T-helper 17 cell (primary cell): ENCODE measurements at regions not wholly inside any gene's neighbourhood (a gene's known extent, or its start where the extent isn't known, plus 50 kb on each side); places are given as distances from the start of the nearest gene placed in this dataset.
"Not testable (repeated sequence)": the region's sequence is repeated elsewhere in the genome, so short reads cannot be mapped to it uniquely, and the experiment has no call there.

Source experiments
- ATAC-seq: fragments of 150-1000 bp; cut with Tn5 transposase; 2 replicates; pipeline ENCODE4 v1.10.0; 2021; ENCODE audit warnings: mild to moderate bottlenecking, moderate library complexity
- DNase-seq, 3 donors: peaks; one replicate each; pipeline versions ENCODE4 v3.0.0 to v3.0.0-alpha.2; 2020 to 2021
- H3K9me3 ChIP-seq: one replicate; pipeline ENCODE4 v1.7.0; 2013; ENCODE audit warnings: low read length, mild to moderate bottlenecking; ENCODE audit not compliant: control insufficient read depth, poor library complexity, severe bottlenecking
- H3K27ac Mint-ChIP-seq: one replicate; pipeline ENCODE4 v1.8.0; 2022; ENCODE audit warnings: mild to moderate bottlenecking, moderate library complexity, mixed read lengths
- H3K27me3 Mint-ChIP-seq: one replicate; pipeline ENCODE4 v1.8.0; 2022; ENCODE audit warnings: mixed read lengths
- H3K36me3 Mint-ChIP-seq: one replicate; pipeline ENCODE4 v1.8.0; 2022; ENCODE audit warnings: low read depth, mixed read lengths
- H3K4me1 Mint-ChIP-seq: one replicate; pipeline ENCODE4 v1.8.0; 2022; ENCODE audit warnings: mild to moderate bottlenecking, mixed read lengths
- H3K4me3 Mint-ChIP-seq: one replicate; pipeline ENCODE4 v1.8.0; 2022; ENCODE audit warnings: mild to moderate bottlenecking, moderate library complexity, mixed read lengths

DNA sequence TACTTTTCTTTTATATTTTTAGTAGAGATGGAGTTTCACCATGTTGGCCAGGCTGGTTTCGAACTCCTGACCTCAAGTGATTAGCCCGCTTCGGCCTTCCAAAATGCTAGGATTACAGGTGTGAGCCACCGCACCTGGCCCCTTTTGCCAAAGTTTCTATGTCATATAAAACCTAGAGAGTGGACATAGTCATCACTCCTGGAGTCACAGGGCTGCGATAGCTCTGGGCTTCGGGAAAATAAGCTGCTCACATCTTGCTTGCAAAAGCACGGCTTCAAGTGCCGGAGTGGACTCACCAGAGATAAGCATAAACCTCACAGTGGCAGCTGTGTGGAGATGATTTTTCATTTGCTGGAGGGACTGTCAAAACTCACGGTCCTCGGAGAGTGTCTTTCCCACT is 171.2 kb downstream of the TEX29 start:
- H3K4me3 Mint-ChIP-seq: no peak overlapping the region
- H3K4me1 Mint-ChIP-seq: no peaks in the 10 kb centered on the region
- H3K27ac Mint-ChIP-seq: no peak overlapping the region
- H3K27me3 Mint-ChIP-seq: peaks cover 11% of the 10 kb centered on the region
- ATAC-seq (no peak), DNase-seq (no peak)
- H3K9me3 ChIP-seq: no peaks in the 10 kb centered on the region
- no peaks in the 10 kb centered on the region for H3K36me3 Mint-ChIP-seq

DNA sequence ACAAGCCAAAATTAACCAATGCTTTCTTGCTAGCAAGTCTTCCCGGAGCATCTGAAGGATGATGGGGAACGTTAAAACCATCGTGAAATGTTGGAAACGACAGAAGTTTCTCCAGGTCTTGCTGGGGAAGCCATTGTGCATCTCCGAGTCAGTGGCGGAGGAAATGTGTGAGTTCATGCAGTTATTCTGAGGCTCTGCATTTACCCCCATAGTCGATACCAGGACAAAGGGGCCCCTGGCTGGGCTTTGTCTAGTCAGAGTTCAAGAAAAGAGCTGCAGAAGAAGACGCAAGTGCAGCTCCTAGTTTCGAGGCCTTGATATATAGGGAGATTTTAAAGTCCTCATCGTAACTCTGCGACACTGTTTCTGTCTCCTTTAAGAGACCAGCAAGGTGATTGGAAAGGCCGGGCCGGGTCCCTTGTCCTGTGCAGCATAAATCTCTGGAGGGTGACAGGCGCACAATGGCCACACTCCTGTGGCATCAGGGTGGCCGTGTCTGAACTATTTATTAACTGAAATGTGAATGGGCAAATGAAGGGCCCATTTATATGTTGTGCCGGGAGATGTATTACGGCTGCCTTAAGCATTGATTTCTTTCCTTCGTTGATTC is 172.0 kb downstream of the TEX29 start:
- H3K4me3 Mint-ChIP-seq: no peak overlapping the region
- no peaks in the 10 kb centered on the region for H3K4me1 Mint-ChIP-seq
- ATAC-seq: no peak

DNA sequence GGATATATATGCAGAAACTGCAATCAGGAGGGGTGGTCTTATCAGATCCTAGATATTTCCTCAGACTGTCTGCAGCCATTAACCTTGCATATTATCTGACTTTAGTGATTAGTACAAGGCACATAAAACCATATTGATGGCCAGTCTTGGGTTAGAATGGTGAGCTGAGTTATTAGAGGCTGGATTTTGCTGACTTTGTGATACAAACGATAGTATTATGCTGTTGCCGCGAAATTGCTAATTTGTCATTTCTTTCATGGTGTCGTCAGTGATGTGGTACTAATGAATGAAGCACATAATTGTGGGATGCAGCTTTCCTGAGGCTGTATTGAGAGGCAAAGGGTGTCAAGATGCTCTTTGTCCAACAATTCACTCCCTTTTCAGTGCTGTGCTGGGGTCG is 172.5 kb downstream of the TEX29 start:
- H3K4me1 Mint-ChIP-seq: no peaks in the 10 kb centered on the region
- ATAC-seq: no peak
- H3K27ac Mint-ChIP-seq: no peak overlapping the region
- no peaks in the 10 kb centered on the region for H3K9me3 ChIP-seq
- no peak overlapping the region for H3K4me3 Mint-ChIP-seq
- peaks cover 11% of the 10 kb centered on the region for H3K27me3 Mint-ChIP-seq
- H3K36me3 Mint-ChIP-seq: no peaks in the 10 kb centered on the region
- no peak for DNase-seq

More for the DNA sequence above, 172.0 kb downstream of the TEX29 start:
- no peaks in the 10 kb centered on the region for H3K9me3 ChIP-seq
- Mint-ChIP-seq H3K27ac (no peak overlapping the region), H3K36me3 (no peaks in the 10 kb centered on the region), H3K27me3 (peaks cover 11% of the 10 kb centered on the region)
- no peak for DNase-seq

DNA sequence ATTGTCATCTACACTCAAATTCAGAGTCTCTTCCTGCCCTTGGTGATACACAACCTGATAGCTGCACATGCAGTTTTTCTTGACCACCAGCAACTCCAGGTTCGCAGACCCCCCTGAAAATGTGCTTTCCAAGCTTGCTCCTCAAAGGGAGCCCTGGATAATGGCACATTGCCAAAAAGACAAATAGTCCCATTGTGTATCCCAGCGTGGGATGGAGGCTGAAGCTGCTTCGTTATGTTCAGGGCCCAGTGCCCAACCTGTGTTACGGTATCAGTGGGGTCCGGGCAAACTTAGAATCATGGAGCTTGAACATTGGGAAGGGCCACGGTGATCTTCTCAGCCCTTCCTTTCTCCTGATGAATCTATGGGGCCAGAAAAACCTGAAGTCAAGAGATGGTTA is 173.0 kb downstream of the TEX29 start:
- Mint-ChIP-seq H3K4me3 (no peak overlapping the region), H3K36me3 (no peaks in the 10 kb centered on the region), H3K4me1 (no peaks in the 10 kb centered on the region), H3K27ac (no peak overlapping the region), H3K27me3 (peaks cover 11% of the 10 kb centered on the region)
- no peak for DNase-seq
- no peaks in the 10 kb centered on the region for H3K9me3 ChIP-seq
- ATAC-seq: no peak

DNA sequence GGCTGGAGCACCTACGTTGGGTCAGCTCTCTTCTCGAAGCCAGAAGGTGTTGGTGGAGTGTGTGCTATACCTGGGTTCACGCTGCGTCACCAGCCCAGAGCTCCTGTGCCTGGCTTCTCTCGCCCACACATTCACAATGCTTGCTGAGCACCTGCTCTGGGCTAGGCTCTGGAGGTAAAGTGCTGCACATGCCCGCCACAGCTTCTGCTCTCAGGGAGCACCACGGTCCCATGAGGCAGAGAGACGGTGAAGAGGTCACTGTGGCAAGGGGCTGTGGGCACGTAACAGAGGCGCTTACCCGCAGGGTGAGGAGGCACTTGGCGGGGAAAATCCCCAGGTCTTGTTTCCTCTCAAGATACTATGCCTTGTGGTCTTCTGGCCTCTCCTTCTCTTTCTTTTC is 174.2 kb downstream of the TEX29 start:
- Mint-ChIP-seq H3K27me3 (peaks cover 8% of the 10 kb centered on the region), H3K4me3 (no peak overlapping the region), H3K36me3 (no peaks in the 10 kb centered on the region), H3K27ac (no peak overlapping the region), H3K4me1 (no peaks in the 10 kb centered on the region)
- DNase-seq: no peak
- no peaks in the 10 kb centered on the region for H3K9me3 ChIP-seq
- no peak for ATAC-seq

DNA sequence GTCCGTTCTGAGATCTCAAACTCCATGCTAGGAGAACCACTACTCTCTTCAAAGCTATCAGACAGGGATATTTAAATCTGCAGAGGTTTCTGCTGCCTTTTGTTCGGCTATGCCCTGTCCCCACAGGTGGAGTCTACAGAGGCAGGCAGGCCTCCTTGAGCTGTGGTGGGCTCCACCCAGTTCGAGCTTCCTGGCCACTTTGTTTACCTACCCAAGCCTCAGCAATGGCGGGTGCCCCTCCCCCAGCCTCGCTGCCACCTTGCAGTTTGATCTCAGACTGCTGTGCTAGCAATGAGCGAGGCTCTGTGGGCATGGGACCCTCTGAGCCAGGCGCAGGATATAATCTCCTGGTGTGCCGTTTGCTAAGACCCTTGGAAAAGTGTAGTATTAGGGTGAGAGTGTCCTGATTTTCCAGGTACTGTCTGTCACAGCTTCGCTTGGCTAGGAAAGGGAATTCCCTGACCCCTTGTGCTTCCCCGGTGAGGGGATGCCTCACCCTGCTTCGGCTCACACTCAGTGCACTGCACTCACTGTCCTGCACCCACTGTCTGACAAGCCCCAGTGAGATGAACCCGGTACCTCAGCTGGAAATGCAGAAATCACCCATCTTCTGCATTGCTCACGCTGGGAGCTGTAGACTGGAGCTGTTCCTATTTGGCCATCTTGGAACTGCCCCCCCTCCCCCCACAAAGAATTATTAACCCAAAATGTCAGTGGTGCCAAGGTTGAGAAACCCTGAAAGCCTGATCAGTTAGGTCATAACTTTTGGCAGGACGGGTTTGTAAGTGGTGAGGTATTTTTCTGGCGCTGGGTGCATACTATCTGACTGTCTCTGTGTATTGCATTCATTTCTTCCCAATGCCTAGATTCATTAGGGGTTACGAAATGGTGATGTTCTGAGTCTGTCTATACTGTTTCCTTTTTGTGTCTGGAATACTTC is 181.4 kb downstream of the TEX29 start:
- H3K27me3 Mint-ChIP-seq: peaks cover 17% of the 10 kb centered on the region
- not testable (repeated sequence) for H3K36me3 Mint-ChIP-seq, DNase-seq, H3K9me3 ChIP-seq, H3K4me3 Mint-ChIP-seq, H3K4me1 Mint-ChIP-seq, ATAC-seq, H3K27ac Mint-ChIP-seq

DNA sequence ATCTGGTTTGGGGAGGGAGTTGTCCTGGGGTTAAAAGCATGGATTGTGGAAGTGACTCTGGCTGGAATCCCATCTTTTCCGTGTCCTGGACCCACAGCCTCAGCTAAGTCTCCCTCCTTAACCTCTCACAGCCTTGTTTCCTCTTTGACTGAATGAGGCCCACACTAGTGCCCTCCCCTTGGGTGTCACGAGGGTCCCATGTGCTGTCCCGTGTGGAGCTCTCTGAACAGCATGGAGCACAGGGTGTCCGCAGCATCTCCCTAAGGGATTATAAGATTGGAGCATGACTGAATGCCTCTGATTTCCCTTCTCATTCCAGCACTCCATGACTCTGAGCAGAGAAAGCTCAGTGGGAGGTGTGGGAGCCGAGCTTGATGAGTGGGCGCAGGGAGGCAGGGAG is 182.5 kb downstream of the TEX29 start:
- Mint-ChIP-seq H3K36me3 (no peaks in the 10 kb centered on the region), H3K4me1 (no peaks in the 10 kb centered on the region), H3K4me3 (no peak overlapping the region), H3K27me3 (peaks cover 20% of the 10 kb centered on the region), H3K27ac (no peak overlapping the region)
- DNase-seq (no peak), ATAC-seq (no peak)
- no peaks in the 10 kb centered on the region for H3K9me3 ChIP-seq

DNA sequence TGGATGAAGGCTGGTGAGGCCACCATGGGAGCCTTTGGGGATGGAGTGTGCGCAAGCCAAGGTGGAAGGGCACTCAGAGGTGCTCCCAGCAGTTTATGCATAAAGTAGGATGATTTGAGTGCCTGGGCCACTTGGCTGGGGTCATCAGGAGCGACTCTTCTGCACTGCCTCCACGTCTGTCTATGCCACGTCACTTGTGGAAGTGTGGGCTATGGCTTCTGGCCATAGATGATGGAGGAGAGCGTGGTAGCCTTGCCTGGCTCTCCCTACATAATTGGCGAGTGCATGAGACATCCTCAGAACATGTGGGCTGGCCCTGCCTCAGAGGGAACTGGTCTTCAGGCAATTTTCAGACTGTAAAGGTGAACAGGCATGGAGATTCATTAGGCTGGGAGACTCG is 182.9 kb downstream of the TEX29 start:
- Mint-ChIP-seq H3K27ac (no peak overlapping the region), H3K4me1 (no peaks in the 10 kb centered on the region), H3K27me3 (peaks cover 20% of the 10 kb centered on the region), H3K36me3 (no peaks in the 10 kb centered on the region), H3K4me3 (no peak overlapping the region)
- DNase-seq: no peak
- no peak for ATAC-seq
- no peaks in the 10 kb centered on the region for H3K9me3 ChIP-seq

DNA sequence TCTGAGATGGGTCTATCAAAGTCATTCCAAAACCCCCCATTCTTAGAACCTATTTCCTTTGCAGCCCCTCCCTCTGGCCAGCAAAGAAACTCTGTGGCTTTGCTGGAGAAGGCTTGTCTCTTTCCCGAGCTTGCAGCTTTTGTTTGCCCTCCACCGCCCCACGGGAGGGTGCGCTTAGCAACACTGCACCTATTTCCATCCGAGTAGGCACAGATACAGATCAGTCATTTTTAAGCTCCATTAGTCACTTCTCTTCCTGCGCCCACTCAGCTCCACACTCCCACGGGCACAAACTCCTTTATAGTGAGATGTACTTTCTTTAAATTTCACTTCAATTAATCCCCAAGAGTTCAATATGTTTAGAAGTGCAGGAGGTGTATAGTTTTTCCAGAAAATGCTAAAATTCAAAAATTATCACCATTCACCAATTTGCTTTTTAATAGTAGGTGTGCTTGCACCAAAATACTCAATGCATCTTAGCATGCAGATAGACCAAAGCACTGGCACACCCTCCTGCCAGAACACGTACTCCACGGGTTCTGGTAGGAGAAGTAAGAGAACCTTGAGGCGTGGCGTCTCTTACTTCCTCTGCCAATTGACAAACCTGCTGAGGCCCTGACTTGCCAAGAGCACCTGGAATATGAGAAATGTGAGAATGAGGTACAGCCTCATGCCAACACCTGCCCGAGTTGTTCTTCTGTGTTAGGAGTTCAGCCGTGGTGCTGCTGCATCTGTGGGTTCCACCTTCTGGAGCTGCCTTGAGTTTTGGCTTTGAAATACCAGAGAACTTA is 183.7 kb downstream of the TEX29 start:
- Mint-ChIP-seq H3K27ac (no peak overlapping the region), H3K36me3 (no peaks in the 10 kb centered on the region), H3K4me3 (no peak overlapping the region), H3K4me1 (no peaks in the 10 kb centered on the region), H3K27me3 (peaks cover 24% of the 10 kb centered on the region)
- no peaks in the 10 kb centered on the region for H3K9me3 ChIP-seq
- ATAC-seq (no peak), DNase-seq (no peak)

DNA sequence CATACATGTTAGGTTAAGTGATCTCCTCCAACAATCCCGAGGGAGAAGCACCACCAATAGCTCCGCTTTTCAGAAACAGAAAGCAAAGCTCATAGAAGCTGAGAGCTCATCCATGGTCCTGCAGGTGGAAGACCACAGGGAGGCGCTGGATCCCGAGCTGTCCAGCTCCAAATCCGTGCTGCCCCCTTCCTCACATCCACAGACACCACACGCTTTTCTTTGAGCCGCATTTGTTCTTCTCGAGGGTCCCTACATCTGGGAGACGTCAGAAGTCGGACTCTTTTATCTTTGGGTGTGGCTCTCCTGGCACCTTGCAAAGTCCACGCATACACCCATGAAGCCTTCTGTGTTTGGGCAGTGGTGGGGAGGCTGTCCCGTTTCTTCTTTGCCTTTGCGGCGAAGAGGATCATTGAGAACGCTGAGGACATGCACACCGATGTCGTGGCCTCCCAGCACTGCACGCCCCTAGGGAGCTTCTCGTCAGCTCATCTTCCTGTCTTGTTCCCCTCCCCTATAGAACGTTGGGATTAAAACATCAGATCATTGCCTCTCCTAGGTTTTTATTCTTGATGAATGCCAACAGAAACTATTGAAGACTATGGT is 184.8 kb downstream of the TEX29 start:
- Mint-ChIP-seq H3K36me3 (no peaks in the 10 kb centered on the region), H3K4me3 (no peak overlapping the region), H3K4me1 (no peaks in the 10 kb centered on the region), H3K27me3 (peaks cover 25% of the 10 kb centered on the region), H3K27ac (no peak overlapping the region)
- no peak for ATAC-seq
- no peak for DNase-seq
- H3K9me3 ChIP-seq: no peaks in the 10 kb centered on the region

DNA sequence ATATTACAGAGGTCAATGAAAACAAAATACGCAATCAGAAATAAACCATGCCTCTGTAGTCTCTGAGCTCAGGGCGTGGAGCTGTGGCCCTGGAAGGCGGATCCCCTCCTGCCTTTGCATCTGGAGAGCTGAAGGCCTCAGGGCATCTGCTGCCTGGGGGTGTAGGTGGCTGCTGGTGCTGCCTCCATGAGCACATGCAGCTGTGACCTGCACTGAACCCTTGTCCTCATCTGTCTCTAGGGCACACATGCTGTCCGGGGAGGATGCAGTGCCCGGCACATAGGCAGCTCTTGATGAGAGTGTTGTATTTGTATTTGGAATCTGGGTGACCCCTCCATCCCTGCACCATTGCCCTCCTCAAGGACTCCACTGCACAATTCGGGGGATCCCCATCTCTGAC is 185.7 kb downstream of the TEX29 start:
- no peaks in the 10 kb centered on the region for H3K9me3 ChIP-seq
- Mint-ChIP-seq H3K36me3 (no peaks in the 10 kb centered on the region), H3K4me1 (no peaks in the 10 kb centered on the region), H3K27me3 (peaks cover 25% of the 10 kb centered on the region), H3K4me3 (no peak overlapping the region), H3K27ac (no peak overlapping the region)
- DNase-seq: no peak
- ATAC-seq: no peak

DNA sequence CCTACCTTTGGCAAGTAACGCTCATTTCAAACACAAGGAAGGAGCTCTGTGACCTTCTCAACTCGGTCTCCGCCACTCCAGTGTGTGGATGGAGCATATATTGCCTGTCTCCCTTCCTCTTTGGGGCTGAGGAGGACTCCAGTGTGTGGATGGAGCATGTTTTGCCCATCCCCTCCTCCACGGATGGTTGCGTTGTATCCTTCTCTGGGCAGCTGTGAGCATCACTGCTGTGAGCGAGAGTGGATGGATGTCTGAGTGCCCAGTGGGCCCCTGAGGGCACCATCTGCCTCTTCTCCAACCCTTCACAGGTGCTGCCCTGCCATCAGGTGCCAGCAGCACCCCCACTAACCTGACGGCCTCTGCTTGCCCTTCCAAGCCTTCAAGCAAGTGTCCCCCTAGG is 186.2 kb downstream of the TEX29 start:
- no peaks in the 10 kb centered on the region for H3K9me3 ChIP-seq
- ATAC-seq (no peak), DNase-seq (no peak)
- no peak overlapping the region for H3K4me3 Mint-ChIP-seq
- no peaks in the 10 kb centered on the region for H3K36me3 Mint-ChIP-seq
- H3K27ac Mint-ChIP-seq: no peak overlapping the region
- no peaks in the 10 kb centered on the region for H3K4me1 Mint-ChIP-seq
- H3K27me3 Mint-ChIP-seq: peaks cover 25% of the 10 kb centered on the region
